ENCODE measurements at regions not wholly inside any gene's neighbourhood (a gene's known extent, or its start where the extent isn't known, plus 50 kb on each side); places are given as distances from the start of the nearest gene placed in this dataset.

DNA sequence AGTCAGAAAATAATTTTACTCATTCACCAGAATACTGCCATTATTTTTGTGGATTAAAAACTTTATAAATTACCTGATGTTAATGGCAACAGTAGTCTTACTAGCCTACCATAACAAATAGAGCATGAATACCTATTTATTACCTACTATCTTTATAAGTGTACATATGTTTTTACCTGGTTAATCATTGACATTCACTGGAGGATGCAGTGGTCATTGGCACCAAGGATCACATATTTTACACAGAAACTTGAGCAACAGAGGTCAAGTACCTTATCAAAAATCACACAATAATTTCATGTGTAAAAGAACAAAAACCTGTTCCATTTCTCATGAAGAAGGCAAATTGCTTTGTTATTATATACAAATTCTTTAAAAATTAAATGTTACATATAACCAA lies 1284.9 kb upstream of the NCAM2 start:
- DNase-seq = no peak

DNA sequence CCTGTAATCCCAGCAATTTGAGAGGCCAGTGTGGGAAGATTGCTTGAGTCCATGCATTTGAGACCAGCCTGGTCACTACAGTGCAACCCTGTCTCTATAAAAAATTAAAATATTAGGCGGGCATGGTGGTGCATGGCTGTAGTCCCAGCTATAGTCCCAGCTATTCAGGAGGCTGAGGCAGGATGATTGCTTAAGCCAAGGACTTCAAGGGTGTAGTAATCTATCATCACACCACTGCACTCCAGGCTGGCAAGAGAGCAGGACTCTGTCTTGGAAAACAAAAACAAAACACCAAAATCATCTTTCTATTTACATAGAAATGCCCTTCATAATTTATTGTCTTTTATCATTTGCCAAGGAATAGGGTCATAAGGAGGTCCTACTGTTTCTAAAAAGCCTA lies 1274.1 kb upstream of the NCAM2 start:
- DNase-seq = no peak

DNA sequence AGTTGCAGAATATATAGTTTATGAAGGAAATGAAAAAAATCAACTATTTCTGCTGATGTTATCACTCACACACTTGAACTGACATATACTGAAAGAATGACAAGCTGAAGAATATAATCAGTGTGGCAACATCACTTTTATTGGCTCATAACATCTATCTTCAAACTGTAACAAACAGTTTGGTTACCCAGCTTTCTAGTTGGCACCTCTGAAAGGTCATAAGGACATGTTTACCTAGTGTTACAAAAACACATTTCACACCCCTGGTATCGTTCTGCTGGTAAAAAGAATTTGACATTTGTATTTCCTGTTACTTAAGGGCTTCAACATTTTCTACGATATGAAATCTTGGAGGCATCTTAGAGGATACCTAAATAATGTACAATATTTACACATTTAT lies 1267.0 kb upstream of the NCAM2 start:
- DNase-seq = no peak

DNA sequence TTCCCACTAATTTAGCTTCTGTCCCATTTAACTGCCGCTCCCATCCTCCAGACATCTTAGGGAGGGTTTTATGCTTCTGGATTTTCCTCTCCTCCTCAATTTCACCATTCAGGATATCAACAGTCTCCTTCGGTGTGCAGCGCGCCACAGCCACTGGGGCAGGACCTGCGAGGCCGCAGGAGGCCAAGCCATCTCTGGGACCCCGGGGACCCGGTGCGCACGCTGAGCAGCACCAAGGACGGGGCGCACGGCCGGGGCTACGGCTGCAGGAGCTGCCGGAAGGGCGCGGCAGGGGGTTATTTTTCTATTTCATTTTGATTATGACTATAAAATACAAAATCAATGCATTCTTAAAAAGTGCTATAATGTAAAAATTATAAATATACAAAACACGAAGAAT lies 1238.4 kb upstream of the NCAM2 start:
- DNase-seq = no peak

DNA sequence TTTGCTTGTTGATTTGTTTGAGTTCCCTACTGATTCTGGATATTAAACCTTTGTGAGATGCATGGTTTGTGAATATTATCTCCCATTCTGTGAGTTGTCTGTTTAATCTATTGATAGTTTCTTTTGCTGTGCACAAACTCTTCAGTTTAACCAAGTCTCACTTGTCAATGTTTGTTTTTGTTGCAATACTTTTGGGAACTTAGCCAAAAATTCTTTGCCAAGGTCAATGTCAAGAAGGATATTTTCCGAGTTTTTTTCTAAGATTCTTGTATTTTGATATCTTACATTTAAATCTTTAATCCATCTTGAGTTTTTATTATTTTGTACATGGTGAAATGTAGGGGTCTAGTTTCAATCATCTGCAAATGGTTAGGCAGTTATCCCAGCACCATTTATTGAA lies 1230.7 kb upstream of the NCAM2 start:
- DNase-seq = no peak

DNA sequence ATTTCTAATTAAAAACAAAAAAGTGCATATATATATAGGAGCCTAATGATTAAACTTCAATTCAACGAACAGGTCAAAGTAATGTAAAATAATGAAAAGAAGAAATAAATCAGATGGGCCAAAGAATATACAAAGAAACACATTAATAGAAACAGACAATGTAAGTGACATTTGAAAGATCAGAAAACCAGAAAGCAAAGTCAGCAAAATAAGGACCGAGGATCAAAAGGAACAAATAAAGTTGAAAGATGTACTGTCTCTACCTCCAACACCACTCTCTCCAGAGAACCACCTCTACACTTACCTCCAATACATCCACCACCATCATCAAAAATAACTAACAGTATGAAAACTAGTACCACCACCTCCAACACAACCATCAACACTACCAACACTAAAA lies 1226.3 kb upstream of the NCAM2 start:
- DNase-seq = no peak

DNA sequence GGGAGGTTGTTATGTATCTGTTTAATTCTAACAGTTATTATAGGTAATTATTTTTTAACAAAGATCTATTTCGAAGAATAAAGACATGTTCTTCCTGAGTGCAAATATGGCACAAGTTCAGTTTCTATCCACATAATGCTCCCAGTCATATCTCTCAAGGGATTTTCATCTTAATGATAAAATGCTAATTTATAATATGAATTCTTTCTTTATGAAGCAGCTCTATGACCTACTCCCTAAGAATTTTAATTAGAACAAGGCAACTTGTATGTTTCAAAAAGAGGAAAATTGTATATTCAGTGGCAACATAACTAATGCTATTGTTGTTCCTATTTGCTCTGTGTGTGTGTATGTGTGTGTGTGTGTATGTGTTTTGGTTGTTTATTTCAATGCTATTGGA lies 1222.1 kb upstream of the NCAM2 start:
- DNase-seq = no peak

DNA sequence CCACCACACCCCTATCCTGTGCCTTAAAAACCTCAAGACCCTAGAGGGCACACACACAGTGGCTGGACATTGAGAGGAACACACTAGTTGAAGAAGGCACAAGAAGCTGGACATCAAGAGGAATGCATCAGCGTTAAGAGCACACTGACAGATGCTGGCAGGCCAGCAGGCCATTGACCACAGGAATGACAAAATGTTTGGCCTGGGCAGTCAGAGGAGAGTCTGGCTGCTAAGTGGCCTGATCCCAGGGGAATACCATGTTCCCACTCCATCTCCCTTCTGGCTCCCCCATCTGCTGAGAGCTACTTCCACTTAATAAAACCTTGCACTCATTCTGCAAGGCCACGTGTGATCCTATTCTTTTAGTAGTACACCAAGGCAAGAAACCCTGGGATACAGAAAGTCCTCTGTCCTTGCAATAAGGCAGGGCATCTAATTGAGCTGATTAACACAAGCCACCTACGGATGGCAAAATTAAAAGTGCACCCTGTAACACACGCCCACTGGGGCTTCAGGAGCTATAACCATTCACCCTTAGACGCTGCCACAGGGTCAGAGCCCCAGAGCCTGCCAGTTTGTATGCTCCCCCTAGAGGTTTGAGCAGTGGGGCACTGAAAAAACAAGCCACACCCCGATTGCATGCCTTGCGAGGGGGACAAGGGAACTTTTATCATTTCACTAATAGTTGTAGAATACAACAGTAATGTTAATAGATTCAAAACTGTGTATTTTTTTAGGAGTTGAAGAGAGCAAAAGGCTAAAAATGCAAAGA lies 1216.1 kb upstream of the NCAM2 start:
- no peak for DNase-seq

DNA sequence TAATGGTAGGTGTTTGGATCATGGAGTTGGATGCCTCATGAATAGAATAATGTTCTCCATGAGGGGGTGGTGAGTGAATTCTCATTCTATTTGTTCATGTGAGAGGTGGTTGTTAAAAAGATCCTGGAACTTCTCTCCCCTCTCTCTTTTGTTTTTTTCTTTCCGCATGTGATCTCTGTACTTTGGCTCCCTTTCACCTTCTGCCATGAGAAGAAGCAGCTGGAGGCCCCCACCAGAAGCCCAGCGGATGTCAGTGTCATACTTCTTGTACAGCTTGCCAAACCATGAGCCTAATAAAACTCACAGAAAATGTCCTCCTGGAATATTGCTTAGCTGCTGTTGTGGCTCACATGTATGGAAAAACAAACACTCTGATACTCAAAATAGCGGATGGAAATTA lies 1212.3 kb upstream of the NCAM2 start:
- no peak for DNase-seq

DNA sequence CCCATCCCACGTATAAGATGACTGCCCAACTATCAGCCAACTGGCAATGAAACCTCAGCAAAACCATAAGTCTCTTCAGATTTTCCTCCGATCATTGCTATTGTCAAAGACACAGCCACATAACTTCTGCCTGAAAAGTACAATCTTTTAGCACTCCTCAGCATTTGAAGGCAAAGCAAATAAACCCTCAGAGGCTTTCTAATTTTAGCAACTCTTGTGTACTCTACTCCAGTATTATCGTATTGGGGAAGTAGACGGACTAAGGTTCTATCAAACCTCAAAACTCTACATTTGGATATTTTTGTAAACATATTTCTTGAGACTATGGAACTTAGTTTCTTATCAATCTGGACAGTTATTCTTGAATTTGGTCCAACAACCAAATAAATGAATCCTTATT lies 1206.2 kb upstream of the NCAM2 start:
- DNase-seq = no peak

DNA sequence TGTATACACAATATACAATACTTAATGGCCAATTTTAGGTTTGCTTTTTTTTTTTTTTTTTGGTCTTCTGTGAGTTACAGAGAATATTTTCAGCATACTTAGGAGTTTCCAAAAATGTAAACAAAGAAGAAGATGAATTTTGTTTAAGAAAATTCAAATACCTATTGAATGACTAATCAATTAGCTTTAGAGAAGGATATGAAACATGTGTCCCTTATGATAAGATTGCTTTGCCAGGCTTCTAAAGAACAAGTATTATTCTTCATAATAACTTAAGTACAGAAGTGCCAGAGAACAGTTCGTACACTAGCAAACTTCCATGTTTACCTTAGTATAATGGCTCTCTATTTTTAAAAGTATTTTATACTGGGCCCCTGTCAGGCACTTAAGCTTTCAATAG lies 1191.0 kb upstream of the NCAM2 start:
- no peak for DNase-seq

DNA sequence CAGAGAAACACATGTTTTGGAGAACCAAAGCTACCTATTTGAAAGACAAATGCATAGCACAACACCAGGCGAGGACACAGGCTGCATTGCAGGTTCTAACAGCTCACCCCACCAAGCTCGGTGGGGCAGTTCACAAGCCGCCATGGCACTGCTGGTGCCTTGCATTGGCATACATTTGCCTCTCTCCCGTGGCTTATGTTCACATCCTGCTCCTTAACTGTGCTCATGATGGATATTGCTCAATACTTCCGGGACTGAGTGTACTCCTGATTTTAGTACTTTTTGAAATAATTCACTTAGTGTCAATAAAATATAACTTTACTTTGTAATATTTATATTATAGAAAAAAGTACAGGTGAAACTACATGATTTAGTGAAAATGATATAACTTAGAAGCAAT lies 1187.4 kb upstream of the NCAM2 start:
- no peak for DNase-seq

DNA sequence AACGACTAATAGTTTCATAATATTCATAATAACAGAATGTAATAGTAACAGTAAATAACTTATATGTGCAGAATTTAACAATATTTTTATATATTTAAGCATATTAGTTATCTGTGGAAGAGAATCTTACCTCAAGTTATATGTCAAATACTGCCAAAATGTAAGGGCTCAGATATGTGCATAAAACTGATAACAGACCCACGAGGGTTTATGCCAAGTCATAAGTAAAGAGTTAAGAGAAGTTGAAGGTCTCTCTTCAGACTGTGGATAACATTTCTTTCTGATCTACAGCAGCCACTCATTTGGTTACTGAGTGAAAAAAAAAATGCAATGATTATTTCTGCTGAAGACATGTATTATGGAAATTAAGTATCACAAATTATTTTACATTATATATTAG lies 1167.8 kb upstream of the NCAM2 start:
- DNase-seq = no peak

DNA sequence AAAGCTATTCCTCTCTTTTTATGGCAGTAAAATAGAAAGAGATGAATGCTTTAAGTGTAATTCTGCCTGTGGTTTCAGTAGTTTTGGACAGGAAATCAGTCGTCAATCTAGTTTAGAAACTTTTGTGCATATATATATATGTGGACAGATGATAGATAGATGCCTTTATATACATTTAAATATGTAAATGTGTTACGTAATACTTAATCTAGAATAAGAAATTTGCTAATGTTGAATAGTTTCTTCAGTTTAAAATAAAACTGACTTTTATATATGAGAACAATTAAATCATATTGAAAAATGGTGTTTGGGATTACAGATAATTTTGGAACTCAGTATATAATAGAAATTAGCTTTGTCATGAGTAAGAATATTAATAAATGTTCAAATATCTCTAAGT lies 1165.7 kb upstream of the NCAM2 start:
- DNase-seq = no peak

DNA sequence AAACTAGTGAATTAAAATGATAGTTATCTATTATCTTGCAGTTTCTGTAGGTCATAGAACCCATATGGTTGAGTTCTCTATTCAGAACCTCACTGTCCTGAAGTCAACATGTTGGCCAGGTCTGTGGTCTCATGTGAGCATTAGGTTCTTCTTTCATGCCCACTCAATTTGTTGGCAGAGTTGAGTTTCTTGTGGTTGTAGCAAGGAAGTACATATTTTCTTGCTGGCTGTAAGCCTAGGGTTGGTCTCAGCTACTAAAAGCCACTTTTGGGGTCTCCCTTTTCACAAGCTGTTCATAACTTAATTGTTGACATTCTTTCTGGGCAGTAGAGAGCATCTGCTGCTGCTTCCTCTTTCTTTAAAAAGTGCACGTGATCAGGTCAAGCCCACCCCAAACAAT lies 1165.1 kb upstream of the NCAM2 start:
- DNase-seq = no peak

DNA sequence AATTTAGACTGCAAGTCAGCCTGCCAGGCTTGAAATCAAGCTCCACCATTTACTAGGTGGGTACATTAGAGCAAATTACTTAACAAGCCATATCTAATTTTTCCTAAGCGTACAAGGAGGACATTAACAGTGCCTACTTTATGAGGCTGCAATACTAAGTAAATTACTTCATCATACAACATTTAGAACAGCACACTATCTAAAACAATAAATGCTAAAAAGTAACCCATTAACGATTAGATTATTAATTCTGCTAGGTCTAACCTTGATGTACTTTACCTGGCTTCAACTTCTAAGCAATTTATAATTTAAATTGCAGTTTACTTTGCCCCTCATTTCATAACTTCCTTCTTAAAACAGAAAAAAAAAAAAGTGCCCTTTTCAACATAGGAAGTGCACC lies 1155.6 kb upstream of the NCAM2 start:
- DNase-seq = no peak

DNA sequence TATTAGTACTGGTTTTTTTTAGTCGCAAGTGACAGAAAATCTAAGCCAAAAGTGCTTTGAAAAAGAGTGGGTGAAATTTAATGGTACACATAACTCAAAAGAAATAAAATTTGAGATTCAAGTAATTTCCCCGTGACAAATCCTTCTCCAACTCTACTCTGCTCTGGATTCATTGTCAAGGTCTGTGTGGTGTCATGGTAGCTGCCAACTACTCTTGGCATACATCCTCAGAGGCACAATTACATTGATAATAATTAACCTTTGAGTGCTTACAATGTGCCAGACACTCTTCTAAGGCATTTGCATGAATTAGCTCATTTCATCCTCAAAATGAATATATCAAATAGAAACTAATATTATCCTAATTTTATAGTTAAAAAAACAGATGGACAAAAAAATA lies 1153.9 kb upstream of the NCAM2 start:
- no peak for DNase-seq

DNA sequence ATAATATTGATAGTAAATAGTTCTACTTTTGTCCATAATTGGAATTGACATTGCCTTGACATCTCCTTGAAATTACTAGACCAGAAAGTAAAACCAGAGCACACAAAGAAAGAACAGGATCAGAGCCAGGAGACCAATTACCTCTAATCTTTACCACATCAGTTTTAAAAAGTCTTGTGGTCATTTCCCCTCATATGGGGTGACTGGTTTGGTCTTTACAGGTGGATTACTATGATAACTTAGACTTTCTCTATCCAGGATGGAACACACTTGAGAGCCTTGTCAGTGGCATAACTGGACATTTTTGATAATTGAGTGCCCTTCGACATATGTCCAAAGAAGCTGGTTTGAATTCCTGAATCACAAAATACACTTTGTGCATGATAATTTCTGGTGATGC lies 1148.1 kb upstream of the NCAM2 start:
- no peak for DNase-seq

DNA sequence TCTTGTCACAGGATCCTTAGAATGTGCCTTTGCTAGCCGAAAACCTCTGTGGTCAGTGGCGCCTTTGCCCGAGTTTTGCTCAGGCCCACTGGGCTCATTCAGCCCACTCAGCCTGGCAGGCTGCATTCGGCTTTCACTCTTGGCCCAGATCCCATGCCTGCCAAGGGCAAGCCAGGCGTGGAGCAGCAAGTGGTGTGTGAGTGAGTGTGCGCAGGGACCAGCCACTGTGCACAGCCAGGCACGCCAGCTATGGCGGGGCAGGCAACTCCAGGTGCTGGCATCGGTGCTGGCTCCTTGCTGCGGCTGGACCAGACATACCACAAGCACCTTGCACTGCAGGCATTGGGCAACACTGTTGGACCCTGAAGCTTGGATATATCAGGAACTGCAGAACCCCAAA lies 1145.1 kb upstream of the NCAM2 start:
- DNase-seq = no peak

DNA sequence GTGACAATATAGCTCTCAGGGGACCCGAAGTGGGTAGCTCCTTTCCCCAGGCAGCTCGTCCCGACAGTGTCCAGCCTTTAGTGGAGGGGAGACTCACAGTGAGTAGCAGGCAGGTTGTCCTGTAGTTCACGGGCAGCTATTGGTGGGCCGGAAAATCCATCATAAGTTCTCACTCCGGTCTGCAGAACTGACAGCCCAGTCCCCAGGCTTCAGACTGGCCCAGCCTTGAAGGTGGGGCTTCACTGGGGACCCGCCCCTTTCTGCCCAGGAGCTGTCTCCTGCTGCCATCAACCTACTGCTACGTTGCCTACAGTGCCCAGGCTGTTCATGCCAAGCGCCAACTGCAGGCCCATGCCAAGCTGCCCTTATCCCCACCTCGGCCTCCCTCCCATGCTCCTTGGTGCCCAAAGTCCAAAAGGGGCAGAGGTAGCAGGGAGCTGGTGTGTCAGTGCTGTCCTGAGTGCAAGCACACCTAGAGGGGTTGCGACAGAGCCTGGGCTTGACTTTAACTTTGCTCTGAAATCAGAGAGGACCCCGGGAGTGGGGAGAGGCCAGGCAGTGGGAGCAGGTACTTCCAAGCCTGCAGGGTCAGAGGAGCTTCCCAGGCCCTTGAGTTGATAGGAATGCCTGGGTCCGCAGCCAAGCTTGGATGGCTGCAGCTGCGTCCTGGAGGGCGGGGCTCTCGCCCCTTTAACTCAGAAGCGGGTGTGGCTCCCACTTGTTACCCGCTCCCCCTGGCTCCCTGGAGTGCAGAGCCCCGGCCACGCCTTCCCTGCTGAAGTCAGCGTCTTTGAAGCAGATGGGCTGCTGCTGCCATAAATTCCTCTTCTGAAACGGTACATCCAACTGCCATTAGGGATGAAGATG lies 1144.3 kb upstream of the NCAM2 start:
- no peak for DNase-seq

DNA sequence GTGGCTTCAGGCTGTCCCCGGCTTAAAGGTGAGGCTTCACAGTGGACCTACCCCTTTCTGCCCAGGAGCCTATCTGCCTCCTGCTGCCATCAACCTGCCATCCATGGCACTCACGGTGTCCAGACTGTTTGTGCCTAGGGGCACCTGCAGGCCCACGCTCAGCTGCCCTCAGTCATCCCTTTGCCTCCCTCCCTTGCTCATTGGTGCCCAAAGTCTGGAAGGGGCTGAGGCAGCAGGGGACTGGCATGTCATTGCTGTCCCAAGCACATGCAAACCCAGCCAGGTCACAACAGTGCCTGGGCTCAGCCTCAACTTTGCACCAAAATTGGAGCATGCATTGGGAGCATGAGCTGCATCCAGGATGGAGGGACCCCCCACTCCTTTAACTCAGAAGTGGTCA lies 1142.7 kb upstream of the NCAM2 start:
- no peak for DNase-seq

DNA sequence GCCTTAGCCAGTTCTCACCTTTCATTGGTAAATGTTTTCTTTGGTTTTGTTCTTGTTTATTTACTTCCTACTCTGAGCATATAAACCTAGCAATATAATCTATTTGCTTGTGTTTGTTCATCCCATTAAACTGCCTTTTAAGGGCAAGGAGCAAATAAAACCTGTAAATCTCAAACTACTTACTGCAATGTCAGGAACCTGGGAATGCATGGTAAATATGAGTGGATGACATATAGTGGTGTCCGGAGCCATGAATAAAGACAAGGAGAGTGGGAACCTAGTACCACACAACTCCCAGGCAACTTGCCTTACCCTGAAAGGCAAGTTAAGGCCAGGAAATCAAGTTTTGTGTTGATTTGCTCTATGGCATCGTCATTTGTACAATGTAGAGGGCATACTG lies 1133.7 kb upstream of the NCAM2 start:
- no peak for DNase-seq

DNA sequence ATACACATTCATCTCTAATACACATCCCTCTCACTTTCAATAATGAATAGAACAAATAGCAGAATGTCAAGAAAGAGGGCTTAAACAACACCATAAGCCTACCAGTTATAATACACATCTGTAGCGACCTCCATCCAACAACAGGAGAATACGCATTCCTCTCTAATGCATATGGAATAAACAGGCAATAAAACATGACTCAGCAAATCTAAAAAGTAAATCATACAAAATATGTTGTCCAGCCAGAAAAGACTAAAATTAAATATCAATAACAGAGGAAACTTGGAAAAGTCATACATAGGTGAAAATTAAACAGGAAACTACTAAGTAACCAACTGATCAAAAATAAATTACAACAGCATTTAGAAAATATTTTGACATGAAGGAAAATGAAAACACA lies 1127.5 kb upstream of the NCAM2 start:
- DNase-seq = no peak

DNA sequence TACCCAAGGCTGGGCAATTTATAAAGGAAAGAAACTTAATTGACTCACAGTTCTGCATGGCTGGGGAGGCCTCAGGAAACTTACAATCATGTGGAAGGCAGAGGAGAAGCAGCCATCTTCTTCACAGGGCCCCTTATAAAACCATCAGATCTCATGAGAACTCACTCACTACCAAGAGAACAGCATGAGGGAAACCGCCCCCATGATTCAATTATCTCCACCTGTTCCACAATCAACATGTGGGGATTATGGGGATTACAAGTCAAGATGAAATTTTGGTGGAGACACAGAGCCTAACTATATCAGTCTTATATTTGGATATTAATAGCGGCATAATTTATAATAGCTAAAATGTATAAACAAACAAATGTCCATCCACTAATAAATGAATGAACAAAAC lies 1123.7 kb upstream of the NCAM2 start:
- no peak for DNase-seq

DNA sequence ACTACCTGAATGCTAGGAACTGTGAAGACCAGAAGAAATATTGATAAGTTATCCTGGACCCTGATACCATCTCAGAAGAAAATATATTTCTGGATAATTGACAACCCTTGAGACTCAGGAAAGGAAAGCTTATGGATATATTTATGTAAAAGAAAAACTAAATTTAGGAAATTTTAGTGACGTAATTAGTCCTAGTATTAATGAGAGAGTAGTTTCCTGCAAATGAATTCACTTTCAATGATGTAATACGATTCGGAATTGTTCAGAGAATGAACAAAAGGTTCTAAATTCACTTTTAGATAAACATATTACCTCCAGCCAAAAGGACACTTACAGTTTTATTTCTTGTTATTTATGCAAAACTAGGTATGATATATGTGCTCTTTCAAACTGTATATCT lies 1120.1 kb upstream of the NCAM2 start:
- DNase-seq = no peak

Data from CD4-positive, alpha-beta T cell treated with Interleukin-17A for 4 hours (primary cell).